ENCODE measurements at regions not wholly inside any gene's neighbourhood (a gene's known extent, or its start where the extent isn't known, plus 50 kb on each side); places are given as distances from the start of the nearest gene placed in this dataset.
A peak's percentile ranks its signal among the peaks of the same experiment; 100 is the strongest.

DNA sequence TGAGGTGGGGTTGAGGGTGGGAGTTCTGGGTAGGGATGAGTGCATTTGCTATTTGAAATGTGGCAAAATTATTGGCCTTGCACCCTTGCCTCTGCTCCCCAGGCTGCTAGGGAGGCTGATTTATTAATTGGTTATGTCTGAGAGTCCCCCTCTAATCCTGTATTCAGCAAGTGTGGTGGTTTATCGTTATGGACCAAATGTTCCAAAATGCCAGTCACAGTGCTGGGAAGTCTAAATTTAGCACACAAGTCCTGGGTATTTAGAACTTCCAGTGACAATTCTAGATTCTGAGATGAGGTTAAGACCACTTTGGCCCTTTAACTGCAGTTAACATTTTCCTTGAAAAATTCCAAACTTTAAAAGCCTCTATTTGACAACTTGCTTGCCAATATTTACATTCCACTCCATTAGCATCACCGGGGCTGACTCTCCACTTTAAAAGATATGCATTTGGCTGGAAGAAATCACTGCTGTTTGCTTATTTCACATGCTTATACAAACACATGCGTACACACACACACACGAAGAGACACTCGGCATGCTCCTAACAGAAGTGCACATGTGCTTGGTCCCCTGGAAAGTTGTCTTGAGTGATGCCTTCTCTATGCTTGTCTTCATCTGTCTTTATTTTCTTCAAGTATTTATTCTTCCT lies 247.7 kb downstream of the IL20RB start:
- DNase-seq: peak; percentile 3

DNA sequence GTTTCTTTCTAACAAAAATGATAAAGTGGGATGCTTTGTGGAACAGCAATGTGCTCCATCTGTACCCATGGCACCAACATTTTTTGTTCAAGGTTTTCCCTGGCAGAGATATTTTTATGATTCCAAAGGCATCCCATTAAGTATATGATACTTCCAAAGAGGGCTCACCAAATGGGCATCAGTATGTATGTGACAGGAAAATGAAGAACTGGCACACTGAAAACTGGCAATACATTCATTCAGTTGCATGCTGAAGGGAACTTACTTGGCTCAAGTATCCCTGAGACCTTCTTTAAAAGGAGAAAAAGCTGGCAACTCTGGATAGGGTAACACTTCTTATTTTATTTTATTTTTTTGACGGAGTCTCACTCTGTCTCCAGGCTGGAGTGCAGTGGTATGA lies 249.8 kb downstream of the IL20RB start:
- no peak for DNase-seq

DNA sequence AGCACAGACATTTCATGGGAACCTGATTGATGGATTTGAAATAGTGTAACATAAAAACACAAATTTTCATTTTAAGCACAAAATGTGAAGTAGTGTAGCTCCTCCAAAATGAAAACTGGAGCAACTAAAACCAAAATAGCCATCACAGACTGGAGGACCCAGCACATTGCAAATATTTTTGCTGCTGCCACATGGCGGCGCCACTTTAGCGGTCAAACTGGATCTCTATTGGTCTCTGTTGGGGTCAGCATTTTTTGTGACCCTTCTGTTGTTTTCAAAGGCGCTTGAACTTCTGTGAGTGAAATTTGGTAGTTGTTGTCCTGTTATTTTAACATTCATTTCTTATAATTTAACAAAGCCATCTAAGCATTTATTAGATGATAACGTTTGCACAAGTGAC lies 259.9 kb downstream of the IL20RB start:
- DNase-seq: peak; percentile 17

DNA sequence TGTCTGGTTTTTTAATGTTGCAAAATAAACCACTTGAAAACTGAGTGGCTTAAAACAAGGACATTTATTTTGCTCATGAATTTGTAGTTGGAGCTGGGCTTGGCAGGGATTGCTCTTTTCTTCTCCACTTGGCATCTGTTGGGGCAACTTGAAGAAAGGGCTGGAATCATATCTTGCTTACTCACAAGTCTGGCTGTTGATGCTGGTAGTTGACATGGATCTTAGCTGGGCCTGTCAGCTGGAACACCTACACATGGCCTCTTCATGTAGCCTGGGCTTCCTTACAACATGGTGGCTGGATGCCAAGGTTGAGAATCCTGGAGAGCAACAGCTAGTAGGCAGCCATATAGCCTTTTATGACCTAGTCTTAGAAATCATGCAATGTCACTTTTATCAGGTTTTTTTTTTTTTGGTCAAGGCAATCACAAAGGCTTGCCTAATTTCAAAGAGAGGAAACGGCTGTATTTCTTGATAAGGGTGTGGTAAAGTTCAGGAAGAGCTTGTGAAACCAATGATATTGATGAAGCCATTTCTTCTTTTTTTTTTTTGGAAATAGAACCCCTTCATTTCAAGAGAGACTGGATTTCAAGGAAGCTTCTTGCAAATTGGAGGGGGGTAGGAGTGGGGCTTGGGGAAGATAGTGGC lies 262.1 kb downstream of the IL20RB start:
- DNase-seq: no peak

DNA sequence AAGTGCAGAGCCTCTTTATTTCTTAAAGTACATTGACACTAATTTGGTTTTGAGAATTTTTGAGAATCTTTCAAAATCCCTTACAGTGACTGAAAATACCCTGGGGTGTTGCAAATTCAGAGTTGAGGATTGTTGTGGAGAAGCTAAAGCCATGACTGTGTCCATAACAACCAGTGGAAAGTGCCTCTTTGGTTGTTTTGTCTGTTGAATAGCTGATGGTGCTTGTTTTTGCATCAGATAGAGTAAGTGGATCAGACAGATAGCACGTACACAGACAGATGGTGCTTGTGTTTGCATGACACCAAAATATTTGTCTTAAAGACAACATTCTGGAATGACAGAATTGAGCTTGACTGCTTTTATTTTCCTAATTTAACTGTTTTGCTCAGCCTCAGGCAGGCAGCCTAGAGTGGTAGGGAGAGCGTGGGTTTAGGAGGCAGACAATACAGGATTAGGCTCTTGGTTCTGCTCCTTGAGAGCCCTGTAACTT lies 265.0 kb downstream of the IL20RB start:
- peak; percentile 14 for DNase-seq

DNA sequence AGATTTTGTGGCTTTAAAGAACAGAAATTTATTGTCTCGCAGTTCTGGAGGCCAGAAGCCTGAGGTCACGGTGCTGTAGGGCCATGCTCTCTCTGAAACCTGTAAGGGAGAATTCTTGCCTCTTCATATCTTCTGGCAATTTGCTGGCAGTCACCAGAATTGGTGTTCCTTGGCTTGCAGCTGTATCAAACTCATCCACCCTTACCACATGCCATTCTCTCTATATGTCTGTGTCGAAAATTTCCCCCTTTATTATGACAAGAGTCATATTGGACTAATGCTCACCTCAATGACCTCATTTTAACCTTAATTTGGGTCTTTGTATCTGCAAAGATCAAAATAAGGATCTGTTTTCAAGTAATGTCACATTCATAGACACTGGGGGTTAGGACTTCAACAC lies 266.7 kb downstream of the IL20RB start:
- no peak for DNase-seq

DNA sequence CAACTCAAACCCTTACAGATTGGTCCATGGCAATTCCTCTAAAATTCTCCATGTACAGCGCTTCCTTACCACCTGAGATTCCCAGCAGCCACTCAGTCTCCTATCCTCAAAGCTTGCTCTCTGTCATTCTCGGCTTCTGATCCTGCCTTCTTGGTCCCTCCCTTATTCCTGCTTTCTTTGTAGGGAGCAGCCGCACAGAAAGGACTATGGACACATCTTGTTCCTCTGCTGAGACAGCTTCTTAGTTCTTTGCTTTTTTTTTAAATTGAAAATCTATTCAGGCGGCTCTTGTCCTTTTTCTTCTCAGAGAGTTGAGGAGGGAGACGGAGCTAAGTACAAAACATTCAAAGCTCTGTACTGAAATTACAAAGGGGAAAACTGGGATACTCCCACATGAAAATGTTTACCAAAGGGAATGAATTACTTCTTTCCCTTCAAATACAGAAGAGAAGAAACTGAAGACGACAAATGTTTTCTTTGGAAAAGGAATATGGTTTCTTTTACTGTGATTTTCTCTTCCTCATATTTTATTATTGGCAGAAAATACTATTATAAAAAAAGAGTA lies 285.1 kb downstream of the IL20RB start:
- DNase-seq: no peak

DNA sequence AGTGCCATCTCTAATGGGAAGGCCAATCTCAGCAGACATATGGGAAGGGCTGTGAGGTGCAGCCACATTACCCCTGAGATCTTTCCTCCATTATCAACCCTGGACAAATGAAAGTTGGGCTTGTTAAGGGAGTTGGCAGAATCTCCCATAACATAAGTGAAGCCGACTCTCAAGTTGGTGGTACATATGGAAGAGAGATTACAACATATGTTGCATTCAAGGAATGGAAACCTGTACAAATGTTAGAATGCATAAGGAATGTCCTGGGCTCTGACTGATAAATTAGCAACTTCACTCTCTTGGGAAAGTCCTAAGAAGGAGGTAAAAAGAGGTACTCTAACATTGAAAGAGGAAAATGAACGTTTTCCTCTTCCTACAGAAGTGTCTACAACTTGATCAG lies 288.7 kb downstream of the IL20RB start:
- DNase-seq: no peak

DNA sequence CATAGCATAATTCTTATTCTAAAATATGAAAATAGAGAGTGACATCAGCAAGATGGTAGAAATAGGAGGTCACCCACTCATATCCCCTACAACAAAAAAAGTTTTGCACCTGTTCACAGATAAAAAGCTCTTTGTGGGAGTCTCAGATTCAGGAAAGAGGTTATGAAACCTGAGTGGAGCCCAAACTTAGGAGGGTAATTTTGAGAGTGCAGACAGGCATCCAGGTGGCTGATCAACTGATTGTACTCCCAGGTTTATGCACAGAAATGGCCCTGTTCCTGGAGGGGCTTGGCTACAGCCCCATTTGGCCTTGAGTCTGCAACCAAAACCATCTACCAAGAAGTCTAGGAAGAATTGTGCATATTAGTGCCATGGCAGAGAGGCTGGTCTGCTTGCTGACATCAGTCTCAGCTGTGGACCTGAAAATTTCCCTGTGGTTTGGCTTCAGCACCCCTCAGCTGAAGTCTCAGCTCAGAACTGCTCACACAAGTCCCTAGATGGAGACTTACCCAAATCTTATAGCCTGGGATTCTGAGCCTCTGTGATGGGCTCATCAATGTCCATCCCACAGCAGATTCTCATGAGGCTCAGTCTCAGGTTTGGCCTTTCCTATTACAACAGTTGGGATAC lies 291.6 kb downstream of the IL20RB start:
- DNase-seq: no peak

DNA sequence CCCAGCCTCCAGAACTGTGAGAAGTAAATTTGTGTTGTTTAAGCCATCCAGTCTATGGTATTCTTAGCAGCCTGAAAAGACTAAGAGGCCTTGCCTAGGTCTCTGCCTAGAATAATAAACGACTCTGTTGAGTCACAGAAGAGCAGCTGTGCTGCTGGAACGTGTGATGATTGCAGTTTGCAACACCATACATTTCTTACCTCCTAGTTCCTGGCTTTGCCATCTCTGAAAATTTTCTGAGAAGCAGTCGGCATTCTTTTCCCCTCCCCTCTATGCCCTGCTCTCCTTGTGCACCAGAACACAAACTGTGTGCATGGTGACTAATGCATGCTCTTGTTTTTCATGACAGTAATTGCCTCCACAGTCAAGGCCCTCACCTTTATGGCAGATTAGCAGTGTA lies 301.3 kb downstream of the IL20RB start:
- no peak for DNase-seq

DNA sequence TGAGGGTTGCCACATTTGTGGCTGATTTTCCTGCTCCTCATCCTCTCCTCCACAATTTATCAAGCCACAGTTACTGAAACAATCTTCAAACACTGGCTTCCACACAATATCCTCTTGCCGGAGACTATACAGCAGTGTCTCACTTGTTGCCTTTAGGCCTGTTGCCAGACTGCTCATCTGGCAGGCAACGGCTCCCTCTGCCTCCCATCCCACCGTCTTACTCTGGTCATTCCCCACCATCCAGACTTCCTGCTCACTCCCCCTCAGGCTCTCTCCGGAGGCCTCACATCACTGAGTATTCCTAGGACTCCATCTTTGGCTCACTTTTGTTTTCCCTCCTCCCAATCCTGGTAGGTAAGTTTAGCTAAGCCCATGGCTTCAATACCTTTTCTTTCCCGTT lies 301.9 kb downstream of the IL20RB start:
- DNase-seq: no peak

DNA sequence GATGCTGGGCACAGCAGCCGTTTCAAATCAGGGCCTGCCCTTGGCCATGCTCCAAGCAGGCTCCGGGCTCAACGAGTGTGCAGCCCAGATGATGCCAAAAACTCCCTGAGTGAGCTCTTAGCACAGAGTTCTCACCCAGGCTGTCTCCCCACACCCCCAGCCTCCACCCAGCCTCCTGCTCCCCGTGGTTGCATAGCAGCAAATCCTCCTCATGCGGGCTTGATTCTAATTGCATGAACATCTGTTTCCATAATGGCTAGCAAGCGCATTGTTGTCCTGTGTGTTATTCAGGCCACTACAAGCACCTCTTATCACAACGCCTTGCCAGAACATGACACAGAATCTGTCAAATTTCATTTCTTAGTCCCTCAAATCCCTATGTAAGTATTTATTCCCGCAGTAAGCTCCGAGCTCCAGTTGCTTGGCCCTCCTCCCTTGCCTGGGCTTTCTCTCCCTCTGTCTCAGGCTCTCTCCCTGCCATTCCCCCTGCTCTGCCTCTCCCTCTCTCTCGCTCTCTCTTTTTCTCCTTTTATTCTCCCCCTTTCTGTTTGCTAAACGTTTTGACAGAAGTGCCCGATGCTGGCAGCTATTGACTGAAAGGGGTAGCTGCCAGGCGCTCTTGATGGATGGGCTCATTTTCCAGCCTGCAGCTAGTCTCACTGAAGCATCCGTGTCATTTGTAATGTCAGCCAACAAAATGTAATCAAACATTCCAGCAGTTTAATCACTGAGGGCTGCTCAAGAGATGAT lies 306.5 kb downstream of the IL20RB start:
- DNase-seq: no peak

DNA sequence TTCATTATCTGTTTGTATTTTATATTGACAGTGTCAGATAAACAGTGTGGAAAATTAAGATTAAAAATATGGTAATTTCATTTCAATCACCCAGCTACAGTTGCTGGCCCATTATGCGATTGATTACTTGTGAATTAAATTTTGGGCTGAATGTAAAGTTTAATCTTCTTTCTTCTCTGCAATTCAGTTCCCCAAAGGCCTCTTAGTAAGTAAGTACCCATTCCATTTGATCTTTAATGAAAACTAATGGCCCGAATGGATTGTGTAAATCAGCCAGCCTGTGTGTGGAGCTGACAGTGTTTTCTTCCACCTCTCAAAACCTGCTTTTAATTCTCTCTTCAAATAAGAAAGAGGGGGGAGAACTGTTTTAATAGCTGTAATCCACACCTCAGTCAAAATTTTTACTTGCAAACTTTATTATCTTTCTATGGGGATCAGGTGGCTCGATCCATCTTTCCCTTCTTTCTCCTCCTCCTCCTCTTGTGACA lies 307.1 kb downstream of the IL20RB start:
- DNase-seq: no peak

DNA sequence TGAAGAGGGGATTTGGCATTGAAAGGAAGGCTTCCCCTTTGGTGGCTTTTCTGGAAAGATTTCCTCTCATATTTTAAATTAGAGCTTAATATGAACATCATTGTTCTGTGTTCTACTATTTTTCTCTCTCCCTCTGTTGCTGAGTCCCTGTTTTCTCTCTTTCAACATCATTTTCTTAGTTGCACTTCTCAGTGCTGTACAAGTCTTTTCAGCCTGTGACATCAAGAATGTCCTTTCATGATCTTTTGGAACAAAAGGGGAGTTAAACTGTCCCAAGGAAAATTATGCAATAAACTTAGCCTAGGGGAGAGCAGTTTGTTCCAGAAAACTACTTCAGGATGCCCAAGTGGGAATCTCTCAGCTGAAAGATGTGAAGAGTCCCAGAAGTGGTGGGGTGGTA lies 325.1 kb downstream of the IL20RB start:
- DNase-seq: no peak

DNA sequence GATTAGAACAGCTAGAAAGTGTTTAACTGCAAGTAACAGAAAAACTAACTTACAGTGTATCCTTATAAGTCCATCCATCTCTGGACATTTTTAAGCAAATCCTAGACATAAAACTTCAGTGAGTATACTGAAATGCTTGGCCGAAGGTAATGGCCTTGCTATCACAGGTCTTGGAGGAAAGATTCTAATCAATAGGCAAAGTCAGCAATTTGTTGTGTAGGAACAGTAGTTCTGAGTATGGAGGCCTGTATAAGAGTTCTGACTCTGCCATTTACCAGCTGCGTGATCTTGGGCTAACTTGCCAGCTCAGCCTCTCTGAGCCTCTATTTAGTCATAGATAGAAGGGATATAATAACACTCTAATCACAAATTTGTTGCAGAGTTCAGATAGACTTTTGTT lies 328.1 kb downstream of the IL20RB start:
- DNase-seq: no peak

DNA sequence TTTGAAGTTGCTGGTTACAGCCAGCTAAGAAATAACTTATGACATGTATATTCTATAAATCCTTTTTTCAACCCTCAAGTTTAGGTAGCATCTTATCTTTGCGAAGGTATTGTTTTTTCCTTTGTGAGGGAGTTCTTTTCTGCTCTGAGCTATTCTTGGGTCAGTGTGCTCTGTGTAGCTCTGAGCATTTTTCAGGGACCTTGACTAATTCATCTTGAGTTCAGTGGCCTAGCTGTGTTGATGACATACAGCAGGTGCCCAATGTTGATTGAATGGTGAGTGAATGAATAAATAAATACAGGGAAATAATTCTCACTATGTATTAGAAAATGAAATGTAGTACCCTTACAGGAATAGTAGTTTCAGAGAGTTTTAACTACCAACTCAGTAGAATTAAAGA lies 335.3 kb downstream of the IL20RB start:
- no peak for DNase-seq

DNA sequence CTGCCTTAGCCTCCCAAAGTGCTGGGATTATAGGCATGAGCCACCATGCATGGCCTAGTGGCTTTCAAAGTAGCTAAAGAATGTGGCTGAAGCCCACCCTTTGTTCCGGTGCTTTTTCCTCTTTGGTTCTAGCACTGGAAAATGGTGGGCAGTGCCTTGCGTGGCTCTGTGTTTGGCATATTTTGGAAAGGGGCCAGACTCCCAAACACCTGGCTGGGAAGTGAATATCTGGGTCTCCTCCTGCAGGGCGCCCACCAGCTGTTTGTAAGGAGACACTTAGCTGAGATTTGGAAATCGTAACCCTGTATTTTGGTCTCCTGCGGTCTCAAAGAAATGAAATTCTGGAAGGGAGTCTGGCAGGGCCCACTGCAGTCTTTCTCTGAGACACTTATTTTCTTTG lies 336.4 kb downstream of the IL20RB start:
- DNase-seq: no peak

DNA sequence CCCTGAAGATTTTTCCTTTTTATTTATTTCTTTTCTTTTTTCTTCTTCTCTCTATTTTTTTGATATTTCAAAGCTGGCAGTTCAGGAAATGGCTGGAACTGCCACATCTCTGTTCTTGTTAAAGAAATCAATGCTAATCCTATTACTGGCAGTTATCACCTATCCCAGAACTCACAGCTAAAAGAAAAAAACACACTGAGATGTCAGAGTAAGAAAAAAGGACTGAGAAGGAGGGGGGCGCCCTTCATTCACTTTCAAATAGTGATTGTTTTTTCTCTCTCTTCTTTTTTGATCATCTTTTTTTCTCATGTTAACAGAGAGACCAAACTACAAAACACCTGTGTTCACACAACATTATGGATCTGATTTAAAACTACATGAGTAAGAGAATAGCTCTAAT lies 337.1 kb downstream of the IL20RB start:
- DNase-seq: no peak

DNA sequence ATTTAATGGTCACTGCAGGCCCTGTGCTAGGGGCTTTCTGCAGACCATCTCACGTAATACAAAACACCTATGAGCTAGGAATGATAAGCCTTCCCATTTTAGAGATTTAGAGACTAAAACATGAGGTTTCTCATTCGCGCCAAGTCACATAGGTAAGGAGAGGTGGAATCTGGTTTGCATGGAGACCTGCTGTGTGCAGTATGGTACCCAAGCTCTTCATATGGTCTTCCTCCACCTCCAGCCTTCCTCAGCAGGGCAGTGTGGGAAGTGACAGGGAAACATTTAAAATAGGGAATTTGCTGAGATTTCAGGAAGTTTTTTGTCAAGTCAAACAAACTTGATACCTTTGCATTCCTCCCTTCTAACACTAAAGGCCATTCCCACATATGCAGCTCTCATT lies 337.6 kb downstream of the IL20RB start:
- no peak for DNase-seq

DNA sequence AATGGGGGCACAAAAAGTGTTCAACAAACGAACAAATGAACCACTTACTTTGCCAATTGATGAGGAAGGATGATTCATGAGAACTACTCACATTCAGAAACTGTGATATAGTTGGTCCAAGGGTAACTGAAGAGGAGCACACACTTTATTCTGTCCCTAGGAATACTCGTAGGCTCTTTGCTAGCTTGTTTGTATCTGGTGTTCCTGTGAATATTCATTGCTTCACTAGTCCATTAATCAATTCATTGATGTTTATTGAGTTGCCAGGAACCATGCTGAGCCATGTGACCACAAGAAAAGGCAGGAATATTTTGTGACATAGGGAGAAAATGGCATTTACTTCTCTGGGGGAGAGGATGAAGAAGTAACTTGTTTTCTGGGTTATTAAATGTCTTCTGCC lies 338.3 kb downstream of the IL20RB start:
- DNase-seq: no peak

DNA sequence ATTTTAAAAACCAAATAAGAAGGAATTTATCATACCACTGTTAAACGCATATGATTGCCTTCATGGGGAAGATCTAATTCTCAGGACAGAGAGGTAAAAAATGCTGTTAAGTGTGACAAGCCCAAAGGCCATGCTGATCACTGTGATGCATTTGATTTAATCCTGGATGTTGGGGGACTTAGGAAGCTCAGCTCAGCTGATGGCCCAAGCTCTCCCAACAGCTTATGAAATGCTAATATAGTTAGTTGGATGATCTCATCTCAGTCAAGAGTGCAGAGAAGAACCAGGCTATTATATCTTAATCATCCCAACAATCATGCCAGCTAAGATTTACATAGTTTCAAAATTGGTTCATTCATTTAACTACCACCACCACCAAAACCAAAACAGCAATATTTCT lies 340.0 kb downstream of the IL20RB start:
- no peak for DNase-seq

DNA sequence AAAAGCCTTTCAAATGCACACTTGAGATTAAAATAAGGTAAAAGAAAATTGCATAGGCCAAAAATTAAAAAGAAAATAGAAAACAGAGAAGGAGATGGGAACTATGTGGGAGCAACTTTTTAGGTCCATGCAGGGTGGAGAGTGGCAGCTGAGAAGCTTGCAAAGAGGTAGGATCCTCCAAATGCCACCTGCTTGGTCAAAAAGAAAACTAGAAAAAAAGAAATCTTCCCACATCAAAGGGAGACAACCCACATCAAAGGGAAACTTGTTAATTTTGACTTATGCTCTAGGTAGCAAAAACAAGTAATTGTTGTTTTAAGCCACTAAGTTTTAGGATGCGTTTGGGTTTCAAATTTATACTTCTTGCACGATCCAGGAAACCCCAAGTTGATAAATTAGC lies 342.9 kb downstream of the IL20RB start:
- no peak for DNase-seq
